ENCODE measurements at regions not wholly inside any gene's neighbourhood (a gene's known extent, or its start where the extent isn't known, plus 50 kb on each side); places are given as distances from the start of the nearest gene placed in this dataset.

GRCh38 chr6:158910484-158911440, 89.2 kb downstream of the RSPH3 start:
- DNase-seq (ENCODE audit: insufficient read length, low spot score) (no peak), FAIRE-seq (no peak)
- TF ChIP-seq CTCF (IDR thresholded peaks at IDR 0.05; ENCODE audit: insufficient read depth, missing control alignments), result no peak

- no peak for DNase-seq (ENCODE audit: insufficient read length, low spot score)
- FAIRE-seq, result no peak
- no peak for TF ChIP-seq CTCF (IDR thresholded peaks at IDR 0.05; ENCODE audit: insufficient read depth, missing control alignments)
These were observed 90.1 kb downstream of the RSPH3 start for GRCh38 chr6:158909938-158910337.

- no peak for TF ChIP-seq CTCF (IDR thresholded peaks at IDR 0.05; ENCODE audit: insufficient read depth, missing control alignments)
- DNase-seq (ENCODE audit: insufficient read length, low spot score), result no peak
- FAIRE-seq, result no peak
These were observed 89.4 kb upstream of the EZR start for GRCh38 chr6:158908606-158909005.

GRCh38 chr6:158907931-158908330, 88.8 kb upstream of the EZR start:
- TF ChIP-seq CTCF (IDR thresholded peaks at IDR 0.05; ENCODE audit: insufficient read depth, missing control alignments), result no peak
- DNase-seq (ENCODE audit: insufficient read length, low spot score), result no peak
- no peak for FAIRE-seq

- FAIRE-seq (no peak), DNase-seq (ENCODE audit: insufficient read length, low spot score) (no peak)
- TF ChIP-seq CTCF (IDR thresholded peaks at IDR 0.05; ENCODE audit: insufficient read depth, missing control alignments), result no peak
These were observed 87.8 kb upstream of the EZR start for GRCh38 chr6:158906926-158907325.

- no peak for TF ChIP-seq CTCF (IDR thresholded peaks at IDR 0.05; ENCODE audit: insufficient read depth, missing control alignments)
- DNase-seq (ENCODE audit: insufficient read length, low spot score) (no peak), FAIRE-seq (no peak)
These were observed 86.1 kb upstream of the EZR start for GRCh38 chr6:158905277-158905676.

GRCh38 chr6:158903801-158904200, 84.6 kb upstream of the EZR start:
- TF ChIP-seq CTCF (IDR thresholded peaks at IDR 0.05; ENCODE audit: insufficient read depth, missing control alignments), result no peak
- FAIRE-seq (no peak), DNase-seq (ENCODE audit: insufficient read length, low spot score) (no peak)
